CD14-positive monocyte (primary cell): ENCODE measurements at regions not wholly inside any gene's neighbourhood (a gene's known extent, or its start where the extent isn't known, plus 50 kb on each side); places are given as distances from the start of the nearest gene placed in this dataset.

Experiments
- DNase-seq, 3 donors: peaks; one replicate each; pipeline ENCODE4 v3.0.0-alpha.2; 2011 to 2022
- H2AFZ ChIP-seq: 2 replicates; pipeline ENCODE4 v1.6.0; 2012; ENCODE audit warnings: mild to moderate bottlenecking, low read depth, low read length, inconsistent platforms; ENCODE audit not compliant: insufficient read depth, poor library complexity, severe bottlenecking
- H3K27ac ChIP-seq, 2 donors: 1 replicate in 1 of 2; 2 replicates in 1 of 2; pipeline ENCODE4 v1.5.1; 2012 to 2013; ENCODE audit warnings: low read length in 2 of 2, control low read depth in 1 of 2, inconsistent platforms in 1 of 2, low read depth in 1 of 2, mild to moderate bottlenecking in 1 of 2
- H3K27me3 ChIP-seq, 2 donors: one replicate each; pipeline versions ENCODE4 v1.6.0 to v1.6.1; 2011 to 2013; ENCODE audit warnings: low read length in 2 of 2; ENCODE audit not compliant: control insufficient read depth in 2 of 2, insufficient read depth in 2 of 2
- H3K36me3 ChIP-seq, 2 donors: replicated peaks in 1 of 2; 1 replicate in 1 of 2; 2 replicates in 1 of 2; pipeline versions ENCODE4 v1.5.1 to v1.6.1; 2012 to 2013; ENCODE audit warnings: low read length in 2 of 2, control low read depth in 1 of 2, inconsistent platforms in 1 of 2, mild to moderate bottlenecking in 1 of 2; ENCODE audit not compliant: insufficient read depth in 2 of 2, control insufficient read depth in 1 of 2
- H3K4me1 ChIP-seq, 2 donors: 1 replicate in 1 of 2; 2 replicates in 1 of 2; pipeline versions ENCODE4 v1.5.1 to v1.6.1; 2012 to 2013; ENCODE audit warnings: low read length in 2 of 2, control low read depth in 1 of 2, inconsistent platforms in 1 of 2, mild to moderate bottlenecking in 1 of 2, moderate library complexity in 1 of 2; ENCODE audit not compliant: insufficient read depth in 2 of 2, control insufficient read depth in 1 of 2
- H3K4me2 ChIP-seq: replicated peaks from 2 replicates; pipeline ENCODE3; 2012; ENCODE audit warnings: low read length, moderate library complexity, mild to moderate bottlenecking; ENCODE audit not compliant: poor library complexity, severe bottlenecking; ENCODE audit errors: extremely low read depth
- H3K4me3 ChIP-seq, 3 experiments: fragments of 200-600 bp in 1 of 3; sonication (generic) in 1 of 3; replicated peaks in 1 of 3; 1 replicate in 2 of 3; 2 replicates in 1 of 3; pipeline ENCODE4 v1.5.1; 2011 to 2013; ENCODE audit warnings: low read length in 3 of 3, mild to moderate bottlenecking in 3 of 3, control low read depth in 2 of 3, low read depth in 2 of 3, inconsistent platforms in 1 of 3, moderate library complexity in 1 of 3
- H3K79me2 ChIP-seq: 2 replicates; pipeline ENCODE4 v1.6.0; 2012; ENCODE audit warnings: mild to moderate bottlenecking, control low read depth, inconsistent platforms, low read length, moderate library complexity; ENCODE audit not compliant: insufficient read depth
- H3K9ac ChIP-seq: 2 replicates; pipeline ENCODE4 v1.6.0; 2017; ENCODE audit warnings: low read length, mild to moderate bottlenecking; ENCODE audit not compliant: insufficient read depth, poor library complexity, severe bottlenecking
- H3K9me3 ChIP-seq, 2 donors: replicated peaks in 1 of 2; 1 replicate in 1 of 2; 2 replicates in 1 of 2; pipeline versions ENCODE4 v1.5.1 to v1.6.1; 2012 to 2013; ENCODE audit warnings: low read length in 2 of 2, control low read depth in 1 of 2; ENCODE audit not compliant: control insufficient read depth in 1 of 2, insufficient read depth in 1 of 2
- H4K20me1 ChIP-seq: 2 replicates; pipeline ENCODE4 v1.6.0; 2012; ENCODE audit warnings: mild to moderate bottlenecking, low read length, control low read depth, moderate library complexity; ENCODE audit not compliant: insufficient read depth
- H3K27ac Mint-ChIP-seq, 7 donors: one replicate each; pipeline ENCODE4 v1.8.0; 2020; ENCODE audit warnings: mild to moderate bottlenecking in 7 of 7, mixed read lengths in 7 of 7, moderate library complexity in 6 of 7, inconsistent platforms in 2 of 7
- H3K27me3 Mint-ChIP-seq, 3 donors: one replicate each; pipeline ENCODE4 v1.8.0; 2021 to 2022; ENCODE audit warnings: low read depth in 3 of 3, mild to moderate bottlenecking in 3 of 3, mixed read lengths in 3 of 3, moderate library complexity in 3 of 3, inconsistent platforms in 1 of 3
- H3K36me3 Mint-ChIP-seq, 2 donors: one replicate each; pipeline ENCODE4 v1.8.0; 2020; ENCODE audit warnings: mixed read lengths in 2 of 2, inconsistent platforms in 1 of 2, mild to moderate bottlenecking in 1 of 2
- H3K4me1 Mint-ChIP-seq: one replicate; pipeline ENCODE4 v1.8.0; 2020; ENCODE audit warnings: mild to moderate bottlenecking, mixed read lengths
- H3K4me3 Mint-ChIP-seq, 2 donors: one replicate each; pipeline ENCODE4 v1.8.0; 2020; ENCODE audit warnings: mild to moderate bottlenecking in 2 of 2, mixed read lengths in 2 of 2, moderate library complexity in 1 of 2
- H3K9me3 Mint-ChIP-seq, 7 donors: one replicate each; pipeline ENCODE4 v1.8.0; 2020 to 2022; ENCODE audit warnings: mixed read lengths in 7 of 7, mild to moderate bottlenecking in 6 of 7, moderate library complexity in 6 of 7, inconsistent platforms in 2 of 7
- CTCF ChIP-seq: fragments of 200-600 bp; IDR thresholded peaks from one replicate; pipeline ENCODE4 v1.8.0; 2022; ENCODE audit warnings: antibody characterized with exemption, mild to moderate bottlenecking
- WGBS: methylation state at CpG from one replicate; pipeline ENCODE4 v1.1.5; 2013; ENCODE audit warnings: missing lambda C conversion rate; ENCODE audit not compliant: insufficient coverage; 5-methylcytosine and 5-hydroxymethylcytosine counted together
- intact Hi-C, 2 donors: fragments of 100-400 bp; cut with micrococcal nuclease; formaldehyde crosslinking; loops; one replicate each; pipeline versions ENCODE4 v1.15.0 to v1.15.1; 2023

DNA sequence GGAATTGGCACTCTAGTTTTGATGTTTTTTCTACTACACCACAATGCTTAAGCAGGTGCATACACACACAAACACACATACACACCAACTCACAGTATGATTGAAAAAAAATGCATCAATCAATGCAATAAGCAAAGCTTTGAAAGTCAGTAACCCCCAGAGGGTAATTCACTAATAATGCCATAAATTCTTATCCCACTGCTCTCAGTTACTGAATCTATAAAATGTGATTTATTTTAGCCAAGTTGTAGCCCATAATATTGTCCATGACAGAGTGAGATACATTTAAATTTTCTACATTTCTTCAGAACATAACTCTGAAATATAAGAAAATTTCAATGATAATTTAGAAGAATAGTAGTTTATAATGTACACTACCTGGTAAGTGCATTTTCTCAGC, 87.9 kb downstream of the LIG4 start:
- Histone ChIP-seq H3K27ac (no peak overlapping the region), H4K20me1 (no peaks in the 10 kb centered on the region), H3K27me3 (no peaks in the 10 kb centered on the region), H3K4me3 (no peak overlapping the region), H3K4me2 (no peak overlapping the region), H3K79me2 (no peaks in the 10 kb centered on the region), H2AFZ (no peak overlapping the region), H3K36me3 (no peaks in the 10 kb centered on the region), H3K9ac (no peak overlapping the region), H3K9me3 (no peaks in the 10 kb centered on the region), H3K4me1 (no peaks in the 10 kb centered on the region)
- H3K9me3 Mint-ChIP-seq = peaks cover 0 to 3% (median 0%) of the 10 kb centered on the region in 7 donors
- no peak for TF ChIP-seq CTCF
- DNase-seq = no peak
- no peaks in the 10 kb centered on the region for H3K36me3 Mint-ChIP-seq
- H3K4me1 Mint-ChIP-seq = no peaks in the 10 kb centered on the region
- no peak overlapping the region for H3K4me3 Mint-ChIP-seq
- H3K27me3 Mint-ChIP-seq = peaks cover 0 to 2% (median 0%) of the 10 kb centered on the region in 3 donors
- H3K27ac Mint-ChIP-seq = no peak overlapping the region
- intact Hi-C loops = no loop called here

- no peaks in the 10 kb centered on the region for H3K36me3 Mint-ChIP-seq
- no peaks in the 10 kb centered on the region for H3K9me3 ChIP-seq
- no peaks in the 10 kb centered on the region for H3K36me3 ChIP-seq
- 100% methylated on average over 1 of the region's 2 CpGs for WGBS
- H3K4me3 Mint-ChIP-seq = no peak overlapping the region
- H2AFZ ChIP-seq = no peak overlapping the region
- H3K27me3 Mint-ChIP-seq = peaks cover 0 to 2% (median 0%) of the 10 kb centered on the region in 3 donors
- no peaks in the 10 kb centered on the region for H3K79me2 ChIP-seq
- no peak overlapping the region for H3K27ac Mint-ChIP-seq
- H3K4me1 Mint-ChIP-seq = no peaks in the 10 kb centered on the region
- H3K9ac ChIP-seq = no peak overlapping the region
- intact Hi-C loops = no loop called here
- no peak overlapping the region for H3K27ac ChIP-seq
- H3K9me3 Mint-ChIP-seq = peaks cover 0 to 3% (median 0%) of the 10 kb centered on the region in 7 donors
- no peaks in the 10 kb centered on the region for H3K4me1 ChIP-seq
- no peak overlapping the region for H3K4me3 ChIP-seq
- no peaks in the 10 kb centered on the region for H4K20me1 ChIP-seq
- no peak for DNase-seq
- no peaks in the 10 kb centered on the region for H3K27me3 ChIP-seq
- H3K4me2 ChIP-seq = no peak overlapping the region
- no peak for TF ChIP-seq CTCF
These were observed 89.3 kb downstream of the LIG4 start for GRCh38 chr13:108126056-108126455.
